A673 (cell line): ENCODE measurements at regions not wholly inside any gene's neighbourhood (a gene's known extent, or its start where the extent isn't known, plus 50 kb on each side); places are given as distances from the start of the nearest gene placed in this dataset.

Experiments used
- BruUV-seq: library from RNA; stranded (reverse); fragments of 400-500 nt; replicated peaks from 2 replicates; lab custom pipeline; 2021; lab: Mats Ljungman, UMichigan
- CTCF ChIA-PET: fragments of 300-600 bp; sonication (Branson Sonifier 250); formaldehyde crosslinking; loops from one replicate; lab custom pipeline; 2022; ENCODE audit warnings: antibody characterized with exemption; lab: Charles Lee
- POLR2A ChIA-PET: fragments of 300-600 bp; sonication (Branson Sonifier 250); formaldehyde crosslinking; loops from one replicate; lab custom pipeline; 2022; ENCODE audit warnings: antibody characterized with exemption; ENCODE audit not compliant: low non-redundant PET; lab: Charles Lee
- DNase-seq: peaks from one replicate; pipeline ENCODE4 v3.0.0-alpha.2; 2015; ENCODE audit warnings: low spot score
- H3K27ac ChIP-seq: fragments of 200-600 bp; sonication (generic); 2 replicates; pipeline ENCODE4 v1.5.1; 2016; ENCODE audit warnings: mixed run types, low read depth, mild to moderate bottlenecking, mixed read lengths, antibody characterized with exemption, low read length; ENCODE audit not compliant: poor library complexity, severe bottlenecking
- H3K27me3 ChIP-seq: fragments of 200-600 bp; sonication (generic); replicated peaks from 2 replicates; pipeline ENCODE4 v1.6.1; 2017; ENCODE audit warnings: mixed run types, low read depth, mild to moderate bottlenecking, mixed read lengths, antibody characterized with exemption, low read length; ENCODE audit not compliant: insufficient read depth, poor library complexity
- H3K36me3 ChIP-seq: fragments of 200-600 bp; sonication (generic); 2 replicates; pipeline ENCODE4 v1.6.1; 2016; ENCODE audit warnings: mixed run types, mild to moderate bottlenecking, mixed read lengths, antibody characterized with exemption, low read length; ENCODE audit not compliant: insufficient read depth, poor library complexity, severe bottlenecking
- H3K4me1 ChIP-seq: fragments of 200-600 bp; sonication (generic); 2 replicates; pipeline ENCODE4 v1.6.1; 2017; ENCODE audit warnings: mixed run types, mild to moderate bottlenecking, mixed read lengths, antibody characterized with exemption, low read length; ENCODE audit not compliant: insufficient read depth, poor library complexity, severe bottlenecking
- H3K4me3 ChIP-seq: fragments of 200-600 bp; sonication (generic); 2 replicates; pipeline ENCODE4 v1.5.1; 2016; ENCODE audit warnings: low read depth, mixed run types, mild to moderate bottlenecking, mixed read lengths, low read length; ENCODE audit not compliant: poor library complexity, severe bottlenecking
- H3K9me3 ChIP-seq: fragments of 200-600 bp; sonication (generic); 2 replicates; pipeline ENCODE4 v1.6.1; 2016; ENCODE audit warnings: mixed run types, low read depth, mild to moderate bottlenecking, mixed read lengths, antibody characterized with exemption, low read length; ENCODE audit not compliant: poor library complexity, severe bottlenecking
- EZH2 ChIP-seq: fragments of 200-600 bp; sonication (generic); IDR thresholded peaks from 2 replicates; pipeline ENCODE4 v1.6.1; 2017; ENCODE audit warnings: borderline replicate concordance, low read depth, mild to moderate bottlenecking, mixed read lengths, antibody characterized with exemption, low read length; ENCODE audit not compliant: poor library complexity, severe bottlenecking
- intact Hi-C: fragments of 100-400 bp; cut with micrococcal nuclease; formaldehyde crosslinking; loops from one replicate; pipeline ENCODE4 v1.10.0; 2022; ENCODE audit not compliant: unreplicated experiment
- TF ChIP-seq, protein P1 (sequence below): fragments of 300-800, 200-600 bp; sonication (generic); conservative IDR thresholded peaks from 2 replicates; pipeline ENCODE4 v1.5.1; 2017; ENCODE audit warnings: low read depth, mild to moderate bottlenecking, antibody characterized with exemption, low read length, moderate library complexity, mixed read lengths

DNA sequence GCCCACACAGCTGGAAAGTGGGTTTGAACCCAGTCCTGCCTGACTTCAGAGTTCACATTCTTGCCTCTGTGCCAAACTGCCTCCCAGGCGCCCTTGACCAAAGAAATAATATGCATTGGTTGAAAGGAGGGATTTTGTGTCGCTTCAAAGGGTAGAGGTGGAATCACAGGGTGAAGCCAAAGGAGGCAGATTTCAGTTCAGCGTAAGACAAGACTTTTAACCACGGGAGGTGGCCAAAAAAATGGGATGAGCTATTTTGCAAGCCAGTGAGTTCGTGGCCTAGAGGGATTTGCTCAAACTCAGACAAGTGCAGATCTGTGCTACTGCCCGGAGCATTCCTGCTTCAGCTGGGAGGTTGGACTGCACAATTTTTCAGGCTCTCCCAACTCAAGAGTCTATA, 57.6 kb upstream of the RANBP3L start:
- Histone ChIP-seq H3K27me3 (no peaks in the 10 kb centered on the region), H3K4me1 (no peaks in the 10 kb centered on the region), H3K4me3 (no peak overlapping the region), H3K9me3 (no peaks in the 10 kb centered on the region), H3K36me3 (no peaks in the 10 kb centered on the region), H3K27ac (no peak overlapping the region)
- POLR2A ChIA-PET: no interaction called here
- CTCF ChIA-PET: no interaction called here
- intact Hi-C loops: no loop called here
- no peak for TF ChIP-seq EZH2
- TF ChIP-seq, protein P1, sequence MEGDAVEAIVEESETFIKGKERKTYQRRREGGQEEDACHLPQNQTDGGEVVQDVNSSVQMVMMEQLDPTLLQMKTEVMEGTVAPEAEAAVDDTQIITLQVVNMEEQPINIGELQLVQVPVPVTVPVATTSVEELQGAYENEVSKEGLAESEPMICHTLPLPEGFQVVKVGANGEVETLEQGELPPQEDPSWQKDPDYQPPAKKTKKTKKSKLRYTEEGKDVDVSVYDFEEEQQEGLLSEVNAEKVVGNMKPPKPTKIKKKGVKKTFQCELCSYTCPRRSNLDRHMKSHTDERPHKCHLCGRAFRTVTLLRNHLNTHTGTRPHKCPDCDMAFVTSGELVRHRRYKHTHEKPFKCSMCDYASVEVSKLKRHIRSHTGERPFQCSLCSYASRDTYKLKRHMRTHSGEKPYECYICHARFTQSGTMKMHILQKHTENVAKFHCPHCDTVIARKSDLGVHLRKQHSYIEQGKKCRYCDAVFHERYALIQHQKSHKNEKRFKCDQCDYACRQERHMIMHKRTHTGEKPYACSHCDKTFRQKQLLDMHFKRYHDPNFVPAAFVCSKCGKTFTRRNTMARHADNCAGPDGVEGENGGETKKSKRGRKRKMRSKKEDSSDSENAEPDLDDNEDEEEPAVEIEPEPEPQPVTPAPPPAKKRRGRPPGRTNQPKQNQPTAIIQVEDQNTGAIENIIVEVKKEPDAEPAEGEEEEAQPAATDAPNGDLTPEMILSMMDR: no peak
- no peak for DNase-seq
- no TSS peak for BruUV-seq

DNA sequence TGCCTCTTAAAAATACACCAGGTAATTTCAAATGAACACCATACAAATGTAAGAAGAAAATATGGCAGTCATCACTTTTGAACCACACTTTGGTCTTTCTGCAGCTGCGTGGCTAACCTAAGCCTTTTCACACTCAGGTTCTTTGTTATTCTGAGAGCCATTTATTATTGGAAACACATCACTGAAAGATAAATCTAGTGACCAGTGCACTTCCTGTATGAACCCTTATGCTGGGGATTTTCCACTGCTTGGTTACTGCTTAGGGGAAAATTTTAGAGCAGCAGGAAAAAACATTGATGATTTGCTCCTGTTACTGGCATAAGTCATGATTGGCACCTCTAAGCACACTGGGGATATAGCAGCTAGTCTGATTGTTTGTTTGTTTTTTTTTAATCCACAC, 58.6 kb upstream of the RANBP3L start:
- H3K9me3 ChIP-seq: no peaks in the 10 kb centered on the region
- no peak for DNase-seq
- CTCF ChIA-PET: no interaction called here
- no peak overlapping the region for H3K27ac ChIP-seq
- H3K4me3 ChIP-seq: no peak overlapping the region
- no peaks in the 10 kb centered on the region for H3K27me3 ChIP-seq
- TF ChIP-seq, protein P1: no peak
- no peak for TF ChIP-seq EZH2
- BruUV-seq: no TSS peak
- H3K36me3 ChIP-seq: no peaks in the 10 kb centered on the region
- POLR2A ChIA-PET: interaction anchor here (0.7 kb wide), 1 partner anchor 222 kb away, joined by 8 read pairs; no protein-coding TSS in a partner anchor
- H3K4me1 ChIP-seq: no peaks in the 10 kb centered on the region
- intact Hi-C loops: no loop called here

DNA sequence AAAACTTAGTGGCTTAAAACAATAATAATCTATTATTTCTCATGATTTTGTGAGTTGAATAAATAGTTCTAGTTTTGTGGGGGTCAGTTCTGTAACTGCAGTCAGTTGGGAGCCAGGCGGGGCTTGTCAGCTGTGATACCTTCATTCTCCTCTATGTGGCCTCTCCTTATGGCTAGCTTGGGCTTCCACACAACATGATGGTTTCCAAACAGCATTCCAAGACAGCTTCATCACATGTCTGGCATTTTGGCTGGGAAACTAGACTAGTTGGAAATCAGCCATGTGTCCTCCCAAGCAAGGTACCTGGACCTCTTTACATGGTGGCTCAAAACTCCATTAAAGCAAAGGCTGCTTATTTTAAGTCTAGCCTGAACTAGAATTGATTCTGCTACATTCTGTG, 61.4 kb upstream of the RANBP3L start:
- Histone ChIP-seq H3K27me3 (no peaks in the 10 kb centered on the region), H3K27ac (no peak overlapping the region), H3K9me3 (no peaks in the 10 kb centered on the region), H3K4me3 (no peak overlapping the region), H3K36me3 (no peaks in the 10 kb centered on the region), H3K4me1 (no peaks in the 10 kb centered on the region)
- intact Hi-C loops: no loop called here
- BruUV-seq: no TSS peak
- TF ChIP-seq, protein P1: no peak
- TF ChIP-seq EZH2: no peak
- no peak for DNase-seq
- ChIA-PET CTCF (interaction anchor here (0.9 kb wide), 1 partner anchor 697 kb away, joined by 3 read pairs; no protein-coding TSS in a partner anchor), POLR2A (no interaction called here)
